ENCODE measurements at regions not wholly inside any gene's neighbourhood (a gene's known extent, or its start where the extent isn't known, plus 50 kb on each side); places are given as distances from the start of the nearest gene placed in this dataset.

GRCh38 chr4:19693936-19694570 is 557.7 kb upstream of the SLIT2 start:
- Histone ChIP-seq H3K4me3 (no peak overlapping the region), H3K4me1 (no peaks in the 10 kb centered on the region), H3K27me3 (ENCODE audit: low read depth) (no peaks in the 10 kb centered on the region), H3K36me3 (replicated peaks) (no peaks in the 10 kb centered on the region), H3K9me3 (no peaks in the 10 kb centered on the region)
- in situ Hi-C loops (cut with MboI; ENCODE audit: low sequenced_read_pairs): no loop called here
- no peak for DNase-seq (ENCODE audit: low spot score in 2 of 2)

- Histone ChIP-seq H3K36me3 (replicated peaks) (no peaks in the 10 kb centered on the region), H3K9me3 (no peaks in the 10 kb centered on the region), H3K4me1 (no peaks in the 10 kb centered on the region), H3K27me3 (ENCODE audit: low read depth) (no peaks in the 10 kb centered on the region), H3K4me3 (no peak overlapping the region)
- DNase-seq (ENCODE audit: low spot score in 2 of 2): no peak
- in situ Hi-C loops (cut with MboI; ENCODE audit: low sequenced_read_pairs): no loop called here
These were observed 562.2 kb upstream of the SLIT2 start for GRCh38 chr4:19689511-19689910.

- Histone ChIP-seq H3K27me3 (ENCODE audit: low read depth) (no peaks in the 10 kb centered on the region), H3K9me3 (no peaks in the 10 kb centered on the region), H3K4me1 (no peaks in the 10 kb centered on the region), H3K4me3 (no peak overlapping the region), H3K36me3 (replicated peaks) (no peaks in the 10 kb centered on the region)
- no peak for DNase-seq (ENCODE audit: low spot score in 2 of 2)
- in situ Hi-C loops (cut with MboI; ENCODE audit: low sequenced_read_pairs): no loop called here
These were observed 565.2 kb upstream of the SLIT2 start for GRCh38 chr4:19686456-19686855.

- in situ Hi-C loops (cut with MboI; ENCODE audit: low sequenced_read_pairs): no loop called here
These were observed 567.6 kb upstream of the SLIT2 start for GRCh38 chr4:19684084-19684483.

GRCh38 chr4:19683426-19683825 is 568.3 kb upstream of the SLIT2 start:
- in situ Hi-C loops (cut with MboI; ENCODE audit: low sequenced_read_pairs): no loop called here
- Histone ChIP-seq H3K9me3 (no peaks in the 10 kb centered on the region), H3K36me3 (replicated peaks) (no peaks in the 10 kb centered on the region), H3K4me3 (no peak overlapping the region), H3K4me1 (no peaks in the 10 kb centered on the region), H3K27me3 (ENCODE audit: low read depth) (no peaks in the 10 kb centered on the region)
- no peak for DNase-seq (ENCODE audit: low spot score in 2 of 2)

More at GRCh38 chr4:19684084-19684483, 567.6 kb upstream of the SLIT2 start:
- Histone ChIP-seq H3K4me3 (no peak overlapping the region), H3K4me1 (no peaks in the 10 kb centered on the region), H3K9me3 (no peaks in the 10 kb centered on the region), H3K36me3 (replicated peaks) (no peaks in the 10 kb centered on the region), H3K27me3 (ENCODE audit: low read depth) (no peaks in the 10 kb centered on the region)
- no peak for DNase-seq (ENCODE audit: low spot score in 2 of 2)

GRCh38 chr4:19677211-19677610 is 574.5 kb upstream of the SLIT2 start:
- H3K36me3 ChIP-seq (replicated peaks): no peaks in the 10 kb centered on the region
- no peaks in the 10 kb centered on the region for H3K9me3 ChIP-seq
- in situ Hi-C loops (cut with MboI; ENCODE audit: low sequenced_read_pairs): no loop called here
- DNase-seq (ENCODE audit: low spot score in 2 of 2): no peak
- H3K4me1 ChIP-seq: no peaks in the 10 kb centered on the region
- H3K27me3 ChIP-seq (ENCODE audit: low read depth): no peaks in the 10 kb centered on the region
- no peak overlapping the region for H3K4me3 ChIP-seq

- no peaks in the 10 kb centered on the region for H3K4me1 ChIP-seq
- H3K36me3 ChIP-seq (replicated peaks): no peaks in the 10 kb centered on the region
- no peaks in the 10 kb centered on the region for H3K9me3 ChIP-seq
- no peaks in the 10 kb centered on the region for H3K27me3 ChIP-seq (ENCODE audit: low read depth)
- in situ Hi-C loops (cut with MboI; ENCODE audit: low sequenced_read_pairs): no loop called here
- no peak for DNase-seq (ENCODE audit: low spot score in 2 of 2)
- H3K4me3 ChIP-seq: no peak overlapping the region
These were observed 576.4 kb upstream of the SLIT2 start for GRCh38 chr4:19675172-19675811.

- H3K27me3 ChIP-seq (ENCODE audit: low read depth): no peaks in the 10 kb centered on the region
- H3K4me3 ChIP-seq: no peak overlapping the region
- in situ Hi-C loops (cut with MboI; ENCODE audit: low sequenced_read_pairs): no loop called here
- DNase-seq (ENCODE audit: low spot score in 2 of 2): no peak
- H3K4me1 ChIP-seq: no peaks in the 10 kb centered on the region
- H3K9me3 ChIP-seq: no peaks in the 10 kb centered on the region
- H3K36me3 ChIP-seq (replicated peaks): no peaks in the 10 kb centered on the region
These were observed 592.6 kb upstream of the SLIT2 start for GRCh38 chr4:19659101-19659500.

- Histone ChIP-seq H3K4me1 (no peaks in the 10 kb centered on the region), H3K9me3 (no peaks in the 10 kb centered on the region), H3K27me3 (ENCODE audit: low read depth) (no peaks in the 10 kb centered on the region), H3K4me3 (no peak overlapping the region), H3K36me3 (replicated peaks) (no peaks in the 10 kb centered on the region)
- no peak for DNase-seq (ENCODE audit: low spot score in 2 of 2)
- in situ Hi-C loops (cut with MboI; ENCODE audit: low sequenced_read_pairs): no loop called here
These were observed 593.8 kb upstream of the SLIT2 start for GRCh38 chr4:19657856-19658255.

GRCh38 chr4:19655666-19656065 is 596.0 kb upstream of the SLIT2 start:
- H3K4me1 ChIP-seq: no peaks in the 10 kb centered on the region
- no peak for DNase-seq (ENCODE audit: low spot score in 2 of 2)
- in situ Hi-C loops (cut with MboI; ENCODE audit: low sequenced_read_pairs): no loop called here

GRCh38 chr4:19650903-19651864 is 600.5 kb upstream of the SLIT2 start:
- no peaks in the 10 kb centered on the region for H3K4me1 ChIP-seq
- no peak overlapping the region for H3K4me3 ChIP-seq
- in situ Hi-C loops (cut with MboI; ENCODE audit: low sequenced_read_pairs): no loop called here
- no peaks in the 10 kb centered on the region for H3K9me3 ChIP-seq
- H3K36me3 ChIP-seq (replicated peaks): no peaks in the 10 kb centered on the region
- no peak for DNase-seq (ENCODE audit: low spot score in 2 of 2)
- no peaks in the 10 kb centered on the region for H3K27me3 ChIP-seq (ENCODE audit: low read depth)

More at GRCh38 chr4:19655666-19656065, 596.0 kb upstream of the SLIT2 start:
- Histone ChIP-seq H3K36me3 (replicated peaks) (no peaks in the 10 kb centered on the region), H3K27me3 (ENCODE audit: low read depth) (no peaks in the 10 kb centered on the region), H3K9me3 (no peaks in the 10 kb centered on the region), H3K4me3 (no peak overlapping the region)

- Histone ChIP-seq H3K4me3 (no peak overlapping the region), H3K27me3 (ENCODE audit: low read depth) (no peaks in the 10 kb centered on the region), H3K4me1 (no peaks in the 10 kb centered on the region), H3K9me3 (no peaks in the 10 kb centered on the region), H3K36me3 (replicated peaks) (no peaks in the 10 kb centered on the region)
- no peak for DNase-seq (ENCODE audit: low spot score in 2 of 2)
- in situ Hi-C loops (cut with MboI; ENCODE audit: low sequenced_read_pairs): no loop called here
These were observed 606.1 kb upstream of the SLIT2 start for GRCh38 chr4:19645589-19645988.

- in situ Hi-C loops (cut with MboI; ENCODE audit: low sequenced_read_pairs): no loop called here
- Histone ChIP-seq H3K9me3 (no peaks in the 10 kb centered on the region), H3K36me3 (replicated peaks) (no peaks in the 10 kb centered on the region), H3K4me3 (no peak overlapping the region), H3K27me3 (ENCODE audit: low read depth) (no peaks in the 10 kb centered on the region), H3K4me1 (no peaks in the 10 kb centered on the region)
- no peak for DNase-seq (ENCODE audit: low spot score in 2 of 2)
These were observed 615.3 kb upstream of the SLIT2 start for GRCh38 chr4:19636451-19636850.

- H3K27me3 ChIP-seq (ENCODE audit: low read depth): no peaks in the 10 kb centered on the region
- no peaks in the 10 kb centered on the region for H3K9me3 ChIP-seq
- no peak for DNase-seq (ENCODE audit: low spot score in 2 of 2)
- H3K4me3 ChIP-seq: no peak overlapping the region
- no peaks in the 10 kb centered on the region for H3K36me3 ChIP-seq (replicated peaks)
- no peaks in the 10 kb centered on the region for H3K4me1 ChIP-seq
- in situ Hi-C loops (cut with MboI; ENCODE audit: low sequenced_read_pairs): no loop called here
These were observed 619.9 kb upstream of the SLIT2 start for GRCh38 chr4:19631814-19632213.
